Fibroblast of skin of right quadriceps (primary cell): ENCODE measurements at regions not wholly inside any gene's neighbourhood (a gene's known extent, or its start where the extent isn't known, plus 50 kb on each side); places are given as distances from the start of the nearest gene placed in this dataset.
"Not testable (repeated sequence)": the region's sequence is repeated elsewhere in the genome, so short reads cannot be mapped to it uniquely, and the experiment has no call there.

Experiments
- DNase-seq: peaks from one replicate; pipeline ENCODE4 v3.0.0-alpha.2; 2013

- not testable (repeated sequence) for DNase-seq
These were observed 207.8 kb downstream of the USP6NL start for GRCh38 chr10:11403646-11404045.

- no peak for DNase-seq
These were observed 208.3 kb downstream of the USP6NL start for GRCh38 chr10:11403116-11403515.

GRCh38 chr10:11402392-11402791 is 209.1 kb downstream of the USP6NL start:
- no peak for DNase-seq

GRCh38 chr10:11401264-11402235 is 209.9 kb downstream of the USP6NL start:
- DNase-seq: no peak

- peak; percentile 11 for DNase-seq
These were observed 213.4 kb downstream of the USP6NL start for GRCh38 chr10:11397980-11398580.

- DNase-seq: no peak
These were observed 214.1 kb downstream of the USP6NL start for GRCh38 chr10:11397077-11397965.

- DNase-seq: no peak
These were observed 215.0 kb downstream of the USP6NL start for GRCh38 chr10:11396311-11396955.

GRCh38 chr10:11395581-11396310 is 215.7 kb downstream of the USP6NL start:
- no peak for DNase-seq

GRCh38 chr10:11395161-11395560 is 216.3 kb downstream of the USP6NL start:
- DNase-seq: no peak

GRCh38 chr10:11393858-11394257 is 217.6 kb downstream of the USP6NL start:
- DNase-seq: no peak

GRCh38 chr10:11392776-11393175 is 218.7 kb downstream of the USP6NL start:
- DNase-seq: no peak

GRCh38 chr10:11388996-11389395 is 222.5 kb downstream of the USP6NL start:
- DNase-seq: no peak

- DNase-seq: no peak
These were observed 223.8 kb downstream of the USP6NL start for GRCh38 chr10:11387551-11388222.

GRCh38 chr10:11387044-11387443 is 224.4 kb downstream of the USP6NL start:
- DNase-seq: no peak
